H9 (cell line): ENCODE measurements at regions not wholly inside any gene's neighbourhood (a gene's known extent, or its start where the extent isn't known, plus 50 kb on each side); places are given as distances from the start of the nearest gene placed in this dataset.

Source experiments
- DNase-seq: peaks from one replicate; pipeline ENCODE4 v3.0.0-alpha.2; 2017
- H2AFZ ChIP-seq: one replicate; pipeline ENCODE4 v1.6.1; 2013; ENCODE audit warnings: mild to moderate bottlenecking, low read length, control low read depth, moderate library complexity
- H2AK5ac ChIP-seq: 2 replicates; pipeline ENCODE4 v1.6.1; 2013; ENCODE audit warnings: low read length, control low read depth, mixed read lengths; ENCODE audit not compliant: insufficient read length
- H2BK120ac ChIP-seq: one replicate; pipeline ENCODE4 v1.6.1; 2013; ENCODE audit warnings: low read depth, mild to moderate bottlenecking, low read length, control low read depth, inconsistent platforms; ENCODE audit not compliant: poor library complexity, severe bottlenecking
- H2BK12ac ChIP-seq: 2 replicates; pipeline ENCODE4 v1.6.1; 2013; ENCODE audit warnings: low read length, control low read depth, mixed read lengths, low read depth; ENCODE audit not compliant: insufficient read length
- H2BK15ac ChIP-seq: 2 replicates; pipeline ENCODE4 v1.6.1; 2013; ENCODE audit warnings: low read depth, low read length, control low read depth
- H2BK20ac ChIP-seq: one replicate; pipeline ENCODE4 v1.6.1; 2013; ENCODE audit warnings: low read depth, mild to moderate bottlenecking, low read length, control low read depth, inconsistent platforms; ENCODE audit not compliant: poor library complexity, severe bottlenecking
- H2BK5ac ChIP-seq: 2 replicates; pipeline ENCODE4 v1.6.1; 2013; ENCODE audit warnings: low read length, control low read depth, mixed read lengths; ENCODE audit not compliant: insufficient read length
- H3K14ac ChIP-seq: 2 replicates; pipeline ENCODE4 v1.6.1; 2013; ENCODE audit warnings: low read length, control low read depth; ENCODE audit not compliant: insufficient read depth
- H3K18ac ChIP-seq: 2 replicates; pipeline ENCODE4 v1.6.1; 2013; ENCODE audit warnings: low read depth, mild to moderate bottlenecking, mixed read lengths, low read length, control low read depth; ENCODE audit not compliant: insufficient read length
- H3K23ac ChIP-seq: 2 replicates; pipeline ENCODE4 v1.6.1; 2013; ENCODE audit warnings: low read length, control low read depth, mixed read lengths, low read depth; ENCODE audit not compliant: insufficient read length
- H3K23me2 ChIP-seq: 2 replicates; pipeline ENCODE4 v1.6.1; 2013; ENCODE audit warnings: low read depth, mild to moderate bottlenecking, mixed read lengths, low read length, control low read depth; ENCODE audit not compliant: insufficient read length, poor library complexity, severe bottlenecking
- H3K27ac ChIP-seq: 2 replicates; pipeline ENCODE4 v1.5.1; 2013; ENCODE audit warnings: low read length, control low read depth, mixed read lengths, low read depth; ENCODE audit not compliant: insufficient read length
- H3K27me3 ChIP-seq: 2 replicates; pipeline ENCODE4 v1.6.1; 2013; ENCODE audit warnings: low read length, control low read depth, inconsistent platforms; ENCODE audit not compliant: insufficient read depth
- H3K4ac ChIP-seq: 2 replicates; pipeline ENCODE4 v1.6.1; 2013; ENCODE audit warnings: low read depth, mild to moderate bottlenecking, control low read depth, inconsistent platforms, low read length, moderate library complexity
- H3K4me1 ChIP-seq: 2 replicates; pipeline ENCODE4 v1.6.1; 2013; ENCODE audit warnings: low read length, control low read depth, inconsistent platforms; ENCODE audit not compliant: insufficient read depth
- H3K4me2 ChIP-seq: 2 replicates; pipeline ENCODE4 v1.6.1; 2013; ENCODE audit warnings: low read length, control low read depth, mixed read lengths; ENCODE audit not compliant: insufficient read length, insufficient read depth
- H3K56ac ChIP-seq: 2 replicates; pipeline ENCODE4 v1.6.1; 2013; ENCODE audit warnings: low read depth, mild to moderate bottlenecking, mixed read lengths, low read length, control low read depth; ENCODE audit not compliant: insufficient read length
- H3K79me1 ChIP-seq: 2 replicates; pipeline ENCODE4 v1.6.1; 2013; ENCODE audit warnings: low read depth, mild to moderate bottlenecking, moderate library complexity, low read length, control low read depth, inconsistent platforms; ENCODE audit not compliant: insufficient read depth, poor library complexity, severe bottlenecking
- H3K79me2 ChIP-seq: 2 replicates; pipeline ENCODE4 v1.6.1; 2013; ENCODE audit warnings: low read length, control low read depth, inconsistent platforms; ENCODE audit not compliant: insufficient read depth
- H3K9ac ChIP-seq: 2 replicates; pipeline ENCODE4 v1.6.1; 2013; ENCODE audit warnings: low read length, control low read depth, mixed read lengths; ENCODE audit not compliant: insufficient read length; ENCODE audit errors: extremely low read depth
- H3K9me3 ChIP-seq: one replicate; pipeline ENCODE4 v1.6.1; 2013; ENCODE audit warnings: low read depth, low read length, inconsistent platforms; ENCODE audit not compliant: control insufficient read depth
- H3T11ph ChIP-seq: one replicate; pipeline ENCODE4 v1.6.1; 2013; ENCODE audit warnings: mild to moderate bottlenecking, low read length, control low read depth, inconsistent platforms
- H4K20me1 ChIP-seq: one replicate; pipeline ENCODE4 v1.6.1; 2013; ENCODE audit not compliant: control insufficient read depth, insufficient read length, insufficient read depth
- H4K5ac ChIP-seq: 2 replicates; pipeline ENCODE4 v1.6.1; 2013; ENCODE audit warnings: low read depth, mild to moderate bottlenecking, mixed read lengths, low read length, control low read depth; ENCODE audit not compliant: insufficient read length
- H4K8ac ChIP-seq: replicated peaks from 2 replicates; pipeline ENCODE4 v1.6.1; 2013; ENCODE audit warnings: low read length, control low read depth, mixed read lengths, low read depth; ENCODE audit not compliant: insufficient read length
- H4K91ac ChIP-seq: 2 replicates; pipeline ENCODE4 v1.6.1; 2013; ENCODE audit warnings: low read depth, mild to moderate bottlenecking, moderate library complexity, mixed read lengths, low read length, control low read depth; ENCODE audit not compliant: insufficient read length
- H3K27ac Mint-ChIP-seq, 3 experiments: 2 replicates in 2 of 3; 3 replicates in 1 of 3; pipeline ENCODE4 v1.8.0; 2020 to 2021; ENCODE audit warnings: mixed read lengths in 3 of 3, mild to moderate bottlenecking in 1 of 3, moderate library complexity in 1 of 3
- H3K27me3 Mint-ChIP-seq: 2 replicates; pipeline ENCODE4 v1.8.0; 2021; ENCODE audit warnings: low read depth, mild to moderate bottlenecking, moderate library complexity, mixed read lengths
- H3K36me3 Mint-ChIP-seq, 3 experiments: 2 replicates in 2 of 3; 3 replicates in 1 of 3; pipeline ENCODE4 v1.8.0; 2020 to 2021; ENCODE audit warnings: low read depth in 3 of 3, mixed read lengths in 3 of 3; ENCODE audit not compliant: insufficient read depth in 1 of 3
- H3K4me1 Mint-ChIP-seq, 2 experiments: 2 replicates each; pipeline ENCODE4 v1.8.0; 2020; ENCODE audit warnings: mixed read lengths in 2 of 2
- H3K4me3 Mint-ChIP-seq, 2 experiments: 2 replicates in 1 of 2; 3 replicates in 1 of 2; pipeline ENCODE4 v1.8.0; 2020 to 2021; ENCODE audit warnings: mild to moderate bottlenecking in 2 of 2, mixed read lengths in 2 of 2, moderate library complexity in 1 of 2
- H3K9me3 Mint-ChIP-seq, 2 experiments: 2 replicates in 1 of 2; 3 replicates in 1 of 2; pipeline ENCODE4 v1.8.0; 2020; ENCODE audit warnings: mild to moderate bottlenecking in 2 of 2, mixed read lengths in 2 of 2, moderate library complexity in 1 of 2
- WGBS: extraction: QIAGEN DNeasy Blood & Tissue Kit; methylation state at CpG from one replicate; pipeline ENCODE4 v1.1.7; 2013; ENCODE audit warnings: missing lambda C conversion rate, low lambda C conversion rate, mixed read lengths; ENCODE audit not compliant: insufficient read length; ENCODE audit errors: extremely low coverage; 5-methylcytosine and 5-hydroxymethylcytosine counted together
- TF ChIP-seq, protein P1 (sequence below): fragments of 200-600 bp; sonication (generic); conservative IDR thresholded peaks from 3 replicates; pipeline ENCODE4 v1.8.0; 2021; ENCODE audit warnings: antibody characterized with exemption, mild to moderate bottlenecking

DNA sequence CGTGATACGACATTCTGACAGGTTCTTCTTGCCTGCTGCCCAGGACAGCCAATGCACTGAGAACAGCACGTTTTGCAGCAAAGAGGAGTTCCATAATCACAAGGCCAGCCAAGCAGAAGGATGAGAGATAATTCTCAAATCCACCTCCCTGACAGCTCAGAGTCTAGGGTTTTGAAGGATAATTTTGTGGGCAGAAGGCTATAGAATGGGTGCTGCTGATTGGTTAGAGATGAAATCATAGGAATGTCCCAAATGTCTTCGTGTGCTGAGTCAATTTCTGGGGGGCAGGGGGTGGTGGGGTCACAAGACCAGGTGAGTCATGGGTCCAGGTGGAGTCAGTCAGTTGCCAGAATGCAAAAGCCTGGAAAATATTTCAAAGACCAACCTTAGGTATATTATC lies 175.5 kb upstream of the SLC30A5 start:
- WGBS: no CpG with 5 or more reads among the region's 4 CpGs
- H2BK20ac ChIP-seq: no peak overlapping the region
- H3K4me2 ChIP-seq: no peak overlapping the region
- H3K79me1 ChIP-seq: no peaks in the 10 kb centered on the region
- no peaks in the 10 kb centered on the region for H3K23me2 ChIP-seq
- no peak overlapping the region for H2AFZ ChIP-seq
- H3K4ac ChIP-seq: no peak overlapping the region
- no peak overlapping the region for H2BK12ac ChIP-seq
- Mint-ChIP-seq H3K27me3 (peaks cover 2% of the 10 kb centered on the region; the same call in 1 of the 2 replicates), H3K4me1 (peaks cover 27 to 31% of the 10 kb centered on the region in 2 experiments), H3K36me3 (peaks cover 20 to 50% (median 28%) of the 10 kb centered on the region in 3 experiments), H3K27ac (0 out of 7 replicates have a peak overlapping the region, but pooled peaks of 1 of the 3 experiments have one; percentile 27), H3K9me3 (peaks cover 45 to 52% of the 10 kb centered on the region in 2 experiments), H3K4me3 (no peak overlapping the region)
- DNase-seq: no peak
- no peak overlapping the region for H4K91ac ChIP-seq
- TF ChIP-seq, protein P1, sequence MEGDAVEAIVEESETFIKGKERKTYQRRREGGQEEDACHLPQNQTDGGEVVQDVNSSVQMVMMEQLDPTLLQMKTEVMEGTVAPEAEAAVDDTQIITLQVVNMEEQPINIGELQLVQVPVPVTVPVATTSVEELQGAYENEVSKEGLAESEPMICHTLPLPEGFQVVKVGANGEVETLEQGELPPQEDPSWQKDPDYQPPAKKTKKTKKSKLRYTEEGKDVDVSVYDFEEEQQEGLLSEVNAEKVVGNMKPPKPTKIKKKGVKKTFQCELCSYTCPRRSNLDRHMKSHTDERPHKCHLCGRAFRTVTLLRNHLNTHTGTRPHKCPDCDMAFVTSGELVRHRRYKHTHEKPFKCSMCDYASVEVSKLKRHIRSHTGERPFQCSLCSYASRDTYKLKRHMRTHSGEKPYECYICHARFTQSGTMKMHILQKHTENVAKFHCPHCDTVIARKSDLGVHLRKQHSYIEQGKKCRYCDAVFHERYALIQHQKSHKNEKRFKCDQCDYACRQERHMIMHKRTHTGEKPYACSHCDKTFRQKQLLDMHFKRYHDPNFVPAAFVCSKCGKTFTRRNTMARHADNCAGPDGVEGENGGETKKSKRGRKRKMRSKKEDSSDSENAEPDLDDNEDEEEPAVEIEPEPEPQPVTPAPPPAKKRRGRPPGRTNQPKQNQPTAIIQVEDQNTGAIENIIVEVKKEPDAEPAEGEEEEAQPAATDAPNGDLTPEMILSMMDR: no peak
- H3K56ac ChIP-seq: no peak overlapping the region
- peaks cover 23% of the 10 kb centered on the region for H3K9me3 ChIP-seq
- H4K5ac ChIP-seq: no peak overlapping the region
- no peak overlapping the region for H3K27ac ChIP-seq
- H2BK120ac ChIP-seq: no peak overlapping the region
- no peaks in the 10 kb centered on the region for H3K79me2 ChIP-seq
- H3K9ac ChIP-seq: no peak overlapping the region
- H3K23ac ChIP-seq: no peak overlapping the region
- H3K27me3 ChIP-seq: no peaks in the 10 kb centered on the region
- no peaks in the 10 kb centered on the region; the same call in 1 of the 2 replicates for H3K4me1 ChIP-seq
- no peak overlapping the region for H2AK5ac ChIP-seq
- H3K18ac ChIP-seq: no peak overlapping the region
- H4K8ac ChIP-seq: no peak overlapping the region
- H3K14ac ChIP-seq: no peak overlapping the region
- no peaks in the 10 kb centered on the region for H4K20me1 ChIP-seq
- H2BK5ac ChIP-seq: no peak overlapping the region
- no peak overlapping the region for H2BK15ac ChIP-seq
- H3T11ph ChIP-seq: no peak overlapping the region
